Osteocyte (in vitro differentiated cells): ENCODE measurements at regions not wholly inside any gene's neighbourhood (a gene's known extent, or its start where the extent isn't known, plus 50 kb on each side); places are given as distances from the start of the nearest gene placed in this dataset.

Source experiments
- DNase-seq: peaks from one replicate; pipeline ENCODE4 v3.0.0; 2021; ENCODE audit warnings: mixed read lengths; ENCODE audit not compliant: unreplicated experiment; ENCODE audit errors: extremely low spot score
- H3K27ac Mint-ChIP-seq: one replicate; pipeline ENCODE4 v1.8.0; 2021; ENCODE audit warnings: mild to moderate bottlenecking, mixed read lengths; ENCODE audit not compliant: unreplicated experiment
- H3K27me3 Mint-ChIP-seq: one replicate; pipeline ENCODE4 v1.8.0; 2021; ENCODE audit warnings: mixed read lengths; ENCODE audit not compliant: unreplicated experiment
- H3K36me3 Mint-ChIP-seq: one replicate; pipeline ENCODE4 v1.8.0; 2021; ENCODE audit warnings: mixed read lengths; ENCODE audit not compliant: unreplicated experiment
- H3K4me1 Mint-ChIP-seq: one replicate; pipeline ENCODE4 v1.8.0; 2021; ENCODE audit warnings: mixed read lengths; ENCODE audit not compliant: unreplicated experiment
- H3K4me3 Mint-ChIP-seq: one replicate; pipeline ENCODE4 v1.8.0; 2021; ENCODE audit warnings: mild to moderate bottlenecking, moderate library complexity, mixed read lengths; ENCODE audit not compliant: unreplicated experiment
- H3K9me3 Mint-ChIP-seq: one replicate; pipeline ENCODE4 v1.8.0; 2021; ENCODE audit warnings: mixed read lengths; ENCODE audit not compliant: unreplicated experiment
- TF ChIP-seq, protein P1 (sequence below): fragments of 200-600 bp; sonication (generic); IDR thresholded peaks from 2 replicates; pipeline ENCODE4 v1.5.0; 2021; ENCODE audit warnings: antibody characterized with exemption, mild to moderate bottlenecking, moderate library complexity

DNA sequence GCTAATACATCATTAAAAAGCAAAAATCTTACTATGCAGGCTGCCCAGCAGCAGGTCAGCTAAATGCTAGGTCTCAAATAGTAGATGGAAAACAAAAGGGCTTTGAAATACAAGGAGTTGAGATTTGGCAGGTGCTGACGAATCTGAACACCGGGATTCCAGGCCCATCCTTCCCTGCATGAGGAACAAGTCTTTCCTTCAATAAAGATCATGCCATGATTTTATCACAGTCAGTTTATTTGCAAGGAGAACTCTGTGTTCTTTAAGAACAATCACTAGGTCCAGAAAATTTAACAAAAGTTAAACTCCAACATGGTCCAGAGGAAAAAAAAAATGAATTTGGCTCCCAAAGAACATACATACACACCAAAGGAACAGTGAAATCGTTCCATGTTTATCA, 551.4 kb downstream of the SLITRK6 start:
- Mint-ChIP-seq H3K4me1 (peaks cover 4% of the 10 kb centered on the region), H3K27me3 (no peaks in the 10 kb centered on the region), H3K9me3 (no peaks in the 10 kb centered on the region), H3K4me3 (no peak overlapping the region), H3K27ac (no peak overlapping the region), H3K36me3 (no peaks in the 10 kb centered on the region)
- no peak for DNase-seq
- TF ChIP-seq, protein P1, sequence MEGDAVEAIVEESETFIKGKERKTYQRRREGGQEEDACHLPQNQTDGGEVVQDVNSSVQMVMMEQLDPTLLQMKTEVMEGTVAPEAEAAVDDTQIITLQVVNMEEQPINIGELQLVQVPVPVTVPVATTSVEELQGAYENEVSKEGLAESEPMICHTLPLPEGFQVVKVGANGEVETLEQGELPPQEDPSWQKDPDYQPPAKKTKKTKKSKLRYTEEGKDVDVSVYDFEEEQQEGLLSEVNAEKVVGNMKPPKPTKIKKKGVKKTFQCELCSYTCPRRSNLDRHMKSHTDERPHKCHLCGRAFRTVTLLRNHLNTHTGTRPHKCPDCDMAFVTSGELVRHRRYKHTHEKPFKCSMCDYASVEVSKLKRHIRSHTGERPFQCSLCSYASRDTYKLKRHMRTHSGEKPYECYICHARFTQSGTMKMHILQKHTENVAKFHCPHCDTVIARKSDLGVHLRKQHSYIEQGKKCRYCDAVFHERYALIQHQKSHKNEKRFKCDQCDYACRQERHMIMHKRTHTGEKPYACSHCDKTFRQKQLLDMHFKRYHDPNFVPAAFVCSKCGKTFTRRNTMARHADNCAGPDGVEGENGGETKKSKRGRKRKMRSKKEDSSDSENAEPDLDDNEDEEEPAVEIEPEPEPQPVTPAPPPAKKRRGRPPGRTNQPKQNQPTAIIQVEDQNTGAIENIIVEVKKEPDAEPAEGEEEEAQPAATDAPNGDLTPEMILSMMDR: no peak

DNA sequence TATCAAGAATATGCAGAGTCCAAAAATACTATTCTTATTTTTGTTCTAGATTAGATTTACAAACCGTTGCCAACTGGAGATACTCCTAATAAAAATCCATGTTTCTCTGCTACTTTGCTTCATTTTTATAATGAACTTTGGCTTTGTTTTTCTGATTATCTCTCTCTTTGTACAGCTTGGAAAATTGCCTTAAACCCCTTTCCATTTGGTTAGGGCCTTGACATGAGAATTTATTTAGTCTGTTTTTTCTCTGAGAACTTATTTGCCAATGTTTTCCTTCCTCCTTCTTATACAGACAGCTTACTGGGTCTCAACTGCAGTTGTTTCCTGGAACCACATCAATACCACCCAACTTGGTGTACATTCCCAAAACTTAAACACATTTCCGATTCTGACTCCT, 555.4 kb downstream of the SLITRK6 start:
- no peaks in the 10 kb centered on the region for H3K27me3 Mint-ChIP-seq
- H3K27ac Mint-ChIP-seq: no peak overlapping the region
- no peak for DNase-seq
- no peak overlapping the region for H3K4me3 Mint-ChIP-seq
- peaks cover 20% of the 10 kb centered on the region for H3K4me1 Mint-ChIP-seq
- no peaks in the 10 kb centered on the region for H3K9me3 Mint-ChIP-seq
- H3K36me3 Mint-ChIP-seq: no peaks in the 10 kb centered on the region
- TF ChIP-seq, protein P1: no peak

DNA sequence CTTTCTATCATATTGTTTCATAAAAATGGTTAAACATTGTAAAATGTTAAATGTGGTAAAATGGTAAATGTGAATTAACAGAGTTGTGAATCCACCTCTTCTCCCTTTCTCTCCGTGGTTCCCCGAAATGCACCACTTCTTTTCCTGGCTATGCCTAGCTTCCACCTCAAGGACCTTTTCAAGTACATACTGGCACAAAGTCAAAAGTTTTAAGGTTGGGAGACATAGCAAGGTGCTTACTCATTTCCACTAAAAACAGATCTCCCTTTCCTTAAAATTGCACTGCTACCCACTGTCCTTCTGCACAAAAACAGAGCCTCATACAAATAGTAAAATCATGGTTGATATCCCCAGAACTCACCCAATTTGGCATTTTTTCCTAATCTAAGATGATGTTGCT, 558.2 kb downstream of the SLITRK6 start:
- TF ChIP-seq, protein P1: no peak
- DNase-seq: no peak
- H3K4me1 Mint-ChIP-seq: peaks cover 29% of the 10 kb centered on the region
- H3K27ac Mint-ChIP-seq: peak overlapping the region; percentile 55
- no peak overlapping the region for H3K4me3 Mint-ChIP-seq
- H3K36me3 Mint-ChIP-seq: no peaks in the 10 kb centered on the region
- no peaks in the 10 kb centered on the region for H3K27me3 Mint-ChIP-seq
- peaks cover 4% of the 10 kb centered on the region for H3K9me3 Mint-ChIP-seq

DNA sequence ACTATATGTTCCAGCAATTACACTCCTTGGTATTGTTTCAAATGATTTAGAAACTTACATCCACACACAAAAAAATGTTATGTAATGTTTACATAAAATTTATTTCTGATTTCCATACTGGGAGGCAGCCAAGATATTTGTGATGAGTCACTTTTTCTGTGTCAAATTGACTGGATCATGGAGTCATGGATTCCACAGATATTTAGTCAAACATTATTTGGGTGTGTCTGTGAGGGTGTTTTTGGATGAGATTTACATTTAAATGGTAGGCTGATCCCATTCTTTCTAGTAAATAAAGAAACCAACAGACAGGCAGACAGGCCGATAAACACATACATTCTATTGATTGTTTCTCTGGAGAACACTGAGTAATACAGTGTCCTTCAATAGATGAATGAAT, 562.8 kb downstream of the SLITRK6 start:
- peak overlapping the region; percentile 82 for H3K27ac Mint-ChIP-seq

DNA sequence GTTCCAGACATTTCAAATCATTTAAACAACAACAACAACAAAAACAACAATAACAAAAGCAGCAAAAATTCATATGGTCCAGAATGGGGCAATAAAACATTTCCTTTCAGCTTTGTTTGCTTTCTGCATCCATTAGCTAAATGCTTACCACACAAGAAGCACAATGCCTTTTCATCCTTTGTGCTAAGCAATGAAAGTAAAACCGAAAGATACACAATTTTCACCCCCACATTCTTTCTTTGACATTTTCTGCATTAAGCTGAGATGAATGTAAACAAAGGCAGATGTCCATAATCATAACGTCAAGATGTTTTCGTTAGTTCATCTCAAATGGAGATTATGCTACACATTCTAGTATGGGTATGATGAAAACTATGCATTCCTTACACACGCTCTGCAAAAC, 568.5 kb downstream of the SLITRK6 start:
- no peak for DNase-seq
- Mint-ChIP-seq H3K27ac (peak overlapping the region; percentile 64), H3K27me3 (no peaks in the 10 kb centered on the region), H3K36me3 (no peaks in the 10 kb centered on the region), H3K9me3 (peaks cover 4% of the 10 kb centered on the region), H3K4me1 (peaks cover 10% of the 10 kb centered on the region), H3K4me3 (no peak overlapping the region)
- TF ChIP-seq, protein P1: no peak

More for the DNA sequence above, 562.8 kb downstream of the SLITRK6 start:
- H3K36me3 Mint-ChIP-seq: no peaks in the 10 kb centered on the region
- peaks cover 4% of the 10 kb centered on the region for H3K9me3 Mint-ChIP-seq
- DNase-seq: no peak
- no peak overlapping the region for H3K4me3 Mint-ChIP-seq
- H3K27me3 Mint-ChIP-seq: no peaks in the 10 kb centered on the region
- H3K4me1 Mint-ChIP-seq: peaks cover 20% of the 10 kb centered on the region
- TF ChIP-seq, protein P1: no peak
